ENCODE measurements at regions not wholly inside any gene's neighbourhood (a gene's known extent, or its start where the extent isn't known, plus 50 kb on each side); places are given as distances from the start of the nearest gene placed in this dataset.

DNA sequence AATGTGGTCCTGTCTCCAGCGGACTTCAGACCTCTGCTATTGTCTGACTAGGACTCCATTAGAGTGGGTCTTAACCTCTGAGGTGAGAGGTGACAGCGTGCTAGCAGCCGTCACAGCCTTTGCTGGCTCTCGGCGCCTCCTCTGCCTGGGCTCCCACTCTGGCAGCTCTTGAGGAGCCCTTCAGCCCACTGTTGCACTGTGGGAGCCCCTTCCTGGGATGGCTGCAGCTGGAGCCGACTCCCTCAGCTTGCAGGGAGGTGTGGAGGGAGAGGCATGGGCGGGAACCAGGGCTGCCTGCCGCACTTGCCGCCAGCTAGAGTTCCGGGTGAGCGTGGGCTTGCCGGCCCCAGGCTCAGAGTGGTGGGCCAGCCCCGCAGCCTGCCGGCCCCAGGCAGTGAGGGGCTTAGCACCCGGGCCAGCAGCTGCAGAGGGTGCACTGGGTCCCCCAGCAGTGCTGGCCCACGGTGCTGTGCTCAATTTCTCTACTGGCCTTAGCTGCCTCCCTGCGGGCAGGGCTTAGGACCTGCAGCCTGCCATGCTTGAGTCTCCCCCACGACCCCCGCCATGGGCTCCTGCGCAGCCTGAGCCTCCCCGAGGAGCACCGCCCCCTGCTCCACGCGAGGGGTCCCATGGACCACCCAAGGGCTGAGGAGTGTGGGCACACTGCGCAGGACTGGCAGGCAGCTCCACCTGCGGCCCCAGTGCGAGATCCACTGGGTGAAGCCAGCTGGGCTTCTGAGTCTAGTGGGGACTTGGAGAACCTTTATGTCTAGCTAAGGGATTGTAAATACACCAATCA lies 163.4 kb upstream of the ITM2A start:
- TF ChIP-seq, protein P1, sequence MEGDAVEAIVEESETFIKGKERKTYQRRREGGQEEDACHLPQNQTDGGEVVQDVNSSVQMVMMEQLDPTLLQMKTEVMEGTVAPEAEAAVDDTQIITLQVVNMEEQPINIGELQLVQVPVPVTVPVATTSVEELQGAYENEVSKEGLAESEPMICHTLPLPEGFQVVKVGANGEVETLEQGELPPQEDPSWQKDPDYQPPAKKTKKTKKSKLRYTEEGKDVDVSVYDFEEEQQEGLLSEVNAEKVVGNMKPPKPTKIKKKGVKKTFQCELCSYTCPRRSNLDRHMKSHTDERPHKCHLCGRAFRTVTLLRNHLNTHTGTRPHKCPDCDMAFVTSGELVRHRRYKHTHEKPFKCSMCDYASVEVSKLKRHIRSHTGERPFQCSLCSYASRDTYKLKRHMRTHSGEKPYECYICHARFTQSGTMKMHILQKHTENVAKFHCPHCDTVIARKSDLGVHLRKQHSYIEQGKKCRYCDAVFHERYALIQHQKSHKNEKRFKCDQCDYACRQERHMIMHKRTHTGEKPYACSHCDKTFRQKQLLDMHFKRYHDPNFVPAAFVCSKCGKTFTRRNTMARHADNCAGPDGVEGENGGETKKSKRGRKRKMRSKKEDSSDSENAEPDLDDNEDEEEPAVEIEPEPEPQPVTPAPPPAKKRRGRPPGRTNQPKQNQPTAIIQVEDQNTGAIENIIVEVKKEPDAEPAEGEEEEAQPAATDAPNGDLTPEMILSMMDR (IDR thresholded peaks at IDR 0.05; ENCODE audit: insufficient read depth, low read length, severe bottlenecking), result no peak
- H3K27me3 ChIP-seq (ENCODE audit: control insufficient read depth, insufficient read depth, low read length), result no peaks in the 10 kb centered on the region
- no peak overlapping the region for H3K4me3 ChIP-seq (ENCODE audit: low read depth, low read length)
- FAIRE-seq, result no peak
- H3K36me3 ChIP-seq (ENCODE audit: control insufficient read depth, insufficient read depth, low read length), result no peaks in the 10 kb centered on the region
- DNase-seq (ENCODE audit: low read depth), result no peak

DNA sequence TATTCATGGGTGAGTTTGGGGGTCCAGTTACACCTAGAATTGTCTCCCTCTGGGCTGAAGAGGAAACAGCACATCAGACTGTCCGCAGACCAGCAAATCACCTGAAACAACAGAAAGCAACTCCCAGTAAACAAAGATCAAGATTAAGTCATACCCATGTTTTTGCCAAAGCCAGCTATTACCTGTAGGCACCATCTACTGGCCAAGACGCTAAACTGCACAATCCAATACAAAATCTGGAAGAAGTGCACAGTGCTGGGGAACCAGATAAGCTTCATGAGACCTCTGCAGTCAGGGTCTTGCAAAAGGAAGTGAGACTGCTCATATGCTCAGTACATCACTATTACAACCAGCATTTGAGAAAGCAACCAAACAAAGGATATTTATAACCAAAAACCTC lies 157.5 kb upstream of the ITM2A start:
- no peaks in the 10 kb centered on the region for H3K27me3 ChIP-seq (ENCODE audit: control insufficient read depth, insufficient read depth, low read length)
- DNase-seq (ENCODE audit: low read depth) (peak; percentile 1), FAIRE-seq (no peak)
- TF ChIP-seq, protein P1 (IDR thresholded peaks at IDR 0.05; ENCODE audit: insufficient read depth, low read length, severe bottlenecking), result peak; percentile 24
- H3K36me3 ChIP-seq (ENCODE audit: control insufficient read depth, insufficient read depth, low read length), result no peaks in the 10 kb centered on the region
- H3K4me3 ChIP-seq (ENCODE audit: low read depth, low read length), result no peak overlapping the region

DNA sequence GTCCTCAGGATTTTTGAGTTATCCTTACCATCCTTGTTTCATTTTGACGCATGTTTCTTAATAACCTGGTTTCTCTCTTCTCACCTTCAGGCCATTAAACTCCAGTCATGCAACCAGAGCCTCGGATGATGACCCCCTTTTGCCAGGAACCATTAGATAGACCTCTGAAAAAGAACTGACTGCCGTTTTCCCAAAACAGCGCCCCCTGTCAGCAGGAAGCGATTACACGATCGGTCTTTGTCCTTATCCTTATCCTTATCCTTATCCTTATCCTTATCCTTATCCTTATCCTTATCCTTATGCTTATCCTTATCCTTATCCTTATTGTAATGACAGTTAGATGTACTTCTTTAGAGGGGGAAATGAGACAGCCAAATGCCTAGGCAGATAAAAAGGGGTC lies 148.4 kb upstream of the ITM2A start:
- DNase-seq (ENCODE audit: low read depth), result no peak
- FAIRE-seq, result no peak

DNA sequence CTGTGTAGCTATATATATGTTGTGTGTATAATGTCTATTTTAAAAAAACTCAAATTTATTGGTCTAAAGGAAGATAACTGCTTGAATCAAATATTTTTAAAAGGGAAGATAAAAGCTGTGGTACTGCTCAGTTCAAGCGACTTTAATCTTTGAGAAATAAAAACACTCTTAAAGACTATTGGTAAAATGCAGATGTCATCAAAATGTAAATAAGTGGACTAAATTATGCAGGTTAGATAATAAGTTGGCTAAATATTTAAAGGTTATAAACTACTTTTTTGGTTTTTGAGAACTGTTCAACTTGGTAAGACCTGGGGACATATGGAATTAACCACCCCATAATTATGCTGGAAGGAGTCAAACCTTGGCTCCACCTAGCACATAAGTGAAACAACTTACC lies 144.7 kb upstream of the ITM2A start:
- no peak for FAIRE-seq
- DNase-seq (ENCODE audit: low read depth), result no peak

More for the DNA sequence above, 148.4 kb upstream of the ITM2A start:
- no peaks in the 10 kb centered on the region for H3K27me3 ChIP-seq (ENCODE audit: control insufficient read depth, insufficient read depth, low read length)
- H3K4me3 ChIP-seq (ENCODE audit: low read depth, low read length), result no peak overlapping the region
- TF ChIP-seq, protein P1 (IDR thresholded peaks at IDR 0.05; ENCODE audit: insufficient read depth, low read length, severe bottlenecking), result no peak
- H3K36me3 ChIP-seq (ENCODE audit: control insufficient read depth, insufficient read depth, low read length), result no peaks in the 10 kb centered on the region

DNA sequence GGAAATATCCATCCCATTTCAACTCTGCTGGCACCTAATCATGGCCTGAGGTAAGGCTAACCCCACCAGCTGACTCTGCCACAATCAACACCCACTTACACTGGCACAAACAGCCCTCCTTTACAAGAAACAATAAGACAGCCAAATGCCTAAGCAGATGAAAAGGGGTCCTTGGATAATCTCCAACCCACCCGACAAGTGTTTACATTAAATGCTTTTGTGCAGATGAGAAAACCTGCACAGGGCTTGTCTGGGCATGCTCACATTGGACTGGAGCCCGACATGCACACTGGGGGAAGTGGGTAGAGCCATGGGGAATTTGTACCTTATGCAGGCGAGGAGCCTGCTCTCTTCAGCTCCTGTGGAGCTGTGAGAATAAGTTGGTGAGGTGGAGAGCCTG lies 138.9 kb upstream of the ITM2A start:
- no peaks in the 10 kb centered on the region for H3K36me3 ChIP-seq (ENCODE audit: control insufficient read depth, insufficient read depth, low read length)
- peak; percentile 28 for FAIRE-seq
- no peaks in the 10 kb centered on the region for H3K27me3 ChIP-seq (ENCODE audit: control insufficient read depth, insufficient read depth, low read length)
- peak; percentile 1 for DNase-seq (ENCODE audit: low read depth)
- H3K4me3 ChIP-seq (ENCODE audit: low read depth, low read length), result no peak overlapping the region
- TF ChIP-seq, protein P1 (IDR thresholded peaks at IDR 0.05; ENCODE audit: insufficient read depth, low read length, severe bottlenecking), result no peak

More for the DNA sequence above, 144.7 kb upstream of the ITM2A start:
- Histone ChIP-seq H3K4me3 (ENCODE audit: low read depth, low read length) (no peak overlapping the region), H3K36me3 (ENCODE audit: control insufficient read depth, insufficient read depth, low read length) (no peaks in the 10 kb centered on the region), H3K27me3 (ENCODE audit: control insufficient read depth, insufficient read depth, low read length) (no peaks in the 10 kb centered on the region)
- TF ChIP-seq, protein P1 (IDR thresholded peaks at IDR 0.05; ENCODE audit: insufficient read depth, low read length, severe bottlenecking), result no peak

DNA sequence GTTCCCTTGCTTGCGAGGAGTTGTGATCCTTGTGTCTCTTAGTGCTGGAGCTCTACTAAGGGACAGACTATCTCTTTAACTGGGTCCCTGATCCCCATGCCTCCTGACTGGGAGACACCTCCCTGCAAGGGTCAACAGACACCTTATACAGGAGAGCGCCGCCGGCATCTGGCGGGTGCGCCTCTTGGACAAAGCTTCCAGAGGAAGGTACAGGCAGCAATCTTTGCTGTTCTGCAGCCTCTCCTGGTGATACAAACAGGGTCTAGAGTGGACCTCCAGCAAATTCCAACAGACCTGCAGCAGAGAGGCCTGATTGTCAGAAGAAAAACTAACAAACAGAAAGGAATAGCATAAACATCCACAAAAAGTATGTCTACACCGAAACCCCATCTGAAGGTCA lies 115.6 kb upstream of the ITM2A start:
- Histone ChIP-seq H3K36me3 (ENCODE audit: control insufficient read depth, insufficient read depth, low read length) (no peaks in the 10 kb centered on the region), H3K27me3 (ENCODE audit: control insufficient read depth, insufficient read depth, low read length) (no peaks in the 10 kb centered on the region), H3K4me3 (ENCODE audit: low read depth, low read length) (no peak overlapping the region)
- DNase-seq (ENCODE audit: low read depth), result no peak
- FAIRE-seq, result no peak
- TF ChIP-seq, protein P1 (IDR thresholded peaks at IDR 0.05; ENCODE audit: insufficient read depth, low read length, severe bottlenecking), result no peak

Data from bronchial epithelial cell (primary cell).